GM08714 (cell line): ENCODE measurements at regions not wholly inside any gene's neighbourhood (a gene's known extent, or its start where the extent isn't known, plus 50 kb on each side); places are given as distances from the start of the nearest gene placed in this dataset.
A peak's percentile ranks its signal among the peaks of the same experiment; 100 is the strongest.

Source experiments
- H3K4me3 ChIP-seq: fragments of 200-500 bp; sonication (Bioruptor generic); 2 replicates; pipeline ENCODE4 v1.5.1; 2014; ENCODE audit warnings: mild to moderate bottlenecking, low read length, inconsistent platforms
- ZNF274 ChIP-seq: IDR thresholded peaks from 2 replicates; pipeline ENCODE4 v1.6.1; 2012; ENCODE audit warnings: mild to moderate bottlenecking, low read depth, low read length

- TF ChIP-seq ZNF274, result no peak
These were observed 75.2 kb upstream of the PLAC8 start for GRCh38 chr4:83189631-83190136.

GRCh38 chr4:83180431-83180968 lies 66.0 kb upstream of the PLAC8 start:
- no peak for TF ChIP-seq ZNF274
- H3K4me3 ChIP-seq, result no peak overlapping the region; the same call in 1 of the 2 replicates

More at GRCh38 chr4:83189631-83190136, 75.2 kb upstream of the PLAC8 start:
- H3K4me3 ChIP-seq, result no peak overlapping the region

- no peak for TF ChIP-seq ZNF274
- no peak overlapping the region for H3K4me3 ChIP-seq
These were observed 64.7 kb upstream of the PLAC8 start for GRCh38 chr4:83179205-83179604.

GRCh38 chr4:83178029-83178428 lies 63.5 kb upstream of the PLAC8 start:
- no peak for TF ChIP-seq ZNF274
- no peak overlapping the region for H3K4me3 ChIP-seq

GRCh38 chr4:83177182-83177581 lies 62.7 kb upstream of the PLAC8 start:
- no peak for TF ChIP-seq ZNF274
- H3K4me3 ChIP-seq, result no peak overlapping the region

GRCh38 chr4:83174844-83175414 lies 60.4 kb upstream of the PLAC8 start:
- TF ChIP-seq ZNF274, result no peak

GRCh38 chr4:83172371-83172770 lies 57.8 kb upstream of the PLAC8 start:
- TF ChIP-seq ZNF274, result no peak
- no peak overlapping the region for H3K4me3 ChIP-seq

More at GRCh38 chr4:83174844-83175414, 60.4 kb upstream of the PLAC8 start:
- H3K4me3 ChIP-seq, result peak overlapping the region; percentile 52; the same call in 1 of the 2 replicates

- no peak for TF ChIP-seq ZNF274
- H3K4me3 ChIP-seq, result no peak overlapping the region
These were observed 57.0 kb upstream of the PLAC8 start for GRCh38 chr4:83171436-83172039.

- no peak for TF ChIP-seq ZNF274
- H3K4me3 ChIP-seq, result no peak overlapping the region
These were observed 56.4 kb upstream of the PLAC8 start for GRCh38 chr4:83170952-83171399.
